ENCODE measurements at regions not wholly inside any gene's neighbourhood (a gene's known extent, or its start where the extent isn't known, plus 50 kb on each side); places are given as distances from the start of the nearest gene placed in this dataset.
"Not testable (repeated sequence)": the region's sequence is repeated elsewhere in the genome, so short reads cannot be mapped to it uniquely, and the experiment has no call there.

DNA sequence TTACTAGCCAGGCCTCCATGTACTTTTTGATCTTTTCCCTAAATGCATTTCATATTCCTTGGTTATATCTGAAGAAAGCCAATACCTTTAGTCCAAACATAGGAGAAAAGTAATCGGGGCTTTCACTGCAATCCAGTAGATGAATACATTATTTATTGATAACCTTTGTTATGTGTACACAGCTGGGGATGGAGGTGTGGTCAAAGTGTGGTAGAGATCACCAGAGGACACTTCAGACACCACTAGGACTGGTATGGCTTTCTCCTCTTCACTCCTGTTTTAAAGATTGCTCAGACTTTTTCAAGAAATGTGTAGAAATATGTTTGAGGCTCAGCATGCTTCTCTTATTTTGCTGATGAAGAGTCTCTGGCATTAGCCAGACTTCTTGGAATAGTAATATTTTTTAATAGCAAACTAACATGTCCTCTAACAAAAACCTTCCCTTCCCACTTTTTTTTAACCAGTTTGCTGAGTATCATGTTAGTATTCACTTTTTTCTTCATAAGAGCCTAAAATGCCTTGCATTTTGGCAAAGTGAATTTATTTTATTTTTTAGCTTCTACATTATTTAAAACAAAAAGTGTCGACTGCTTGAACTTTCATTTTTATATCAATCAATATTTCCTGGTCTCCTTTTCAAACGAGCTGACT, 65.6 kb upstream of the MBNL1 start:
- ATAC-seq (peak in 1 of 2 donors; percentile 48), DNase-seq (ENCODE audit: low spot score in 2 of 2) (no peak)
- peak overlapping the region; percentile 95 to 97 for H3K27ac Mint-ChIP-seq

GRCh38 chr3:152203652-152204051, 65.1 kb upstream of the MBNL1 start:
- DNase-seq (ENCODE audit: low spot score in 2 of 2) (no peak), ATAC-seq (no peak)
- peak overlapping the region; percentile 95 to 97 for H3K27ac Mint-ChIP-seq
- peaks cover 15 to 27% of the 10 kb centered on the region in 2 donors for H3K36me3 Mint-ChIP-seq
- H3K9me3 Mint-ChIP-seq = peaks cover 5 to 6% of the 10 kb centered on the region in 2 donors

More for the DNA sequence above, 65.6 kb upstream of the MBNL1 start:
- H3K36me3 Mint-ChIP-seq = peaks cover 15 to 21% of the 10 kb centered on the region in 2 donors
- peaks cover 5 to 6% of the 10 kb centered on the region in 2 donors for H3K9me3 Mint-ChIP-seq

DNA sequence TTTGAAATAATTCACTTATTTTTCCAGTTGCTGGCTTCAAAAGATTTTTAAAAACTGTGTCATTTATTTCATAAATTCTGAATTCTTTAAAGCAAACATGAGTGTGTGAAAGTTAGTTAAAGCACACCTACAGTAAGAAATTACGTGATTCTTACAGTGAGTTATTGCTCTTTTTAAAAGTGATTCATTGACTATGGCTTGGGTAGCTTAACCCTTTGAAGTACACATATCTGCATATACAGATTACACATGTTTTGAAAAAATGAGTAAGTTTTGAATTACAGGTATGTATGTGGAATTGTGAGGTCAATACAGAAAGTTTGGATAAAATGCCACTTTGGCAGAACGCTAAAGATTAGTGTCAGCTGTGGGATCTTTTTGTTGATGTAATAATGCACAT, 64.5 kb upstream of the MBNL1 start:
- Mint-ChIP-seq H3K36me3 (peaks cover 15 to 28% of the 10 kb centered on the region in 2 donors), H3K27ac (peak overlapping the region; percentile 88 to 95), H3K9me3 (peaks cover 5 to 6% of the 10 kb centered on the region in 2 donors)
- no peak for DNase-seq (ENCODE audit: low spot score in 2 of 2)
- peak; percentile 57 to 71 for ATAC-seq

DNA sequence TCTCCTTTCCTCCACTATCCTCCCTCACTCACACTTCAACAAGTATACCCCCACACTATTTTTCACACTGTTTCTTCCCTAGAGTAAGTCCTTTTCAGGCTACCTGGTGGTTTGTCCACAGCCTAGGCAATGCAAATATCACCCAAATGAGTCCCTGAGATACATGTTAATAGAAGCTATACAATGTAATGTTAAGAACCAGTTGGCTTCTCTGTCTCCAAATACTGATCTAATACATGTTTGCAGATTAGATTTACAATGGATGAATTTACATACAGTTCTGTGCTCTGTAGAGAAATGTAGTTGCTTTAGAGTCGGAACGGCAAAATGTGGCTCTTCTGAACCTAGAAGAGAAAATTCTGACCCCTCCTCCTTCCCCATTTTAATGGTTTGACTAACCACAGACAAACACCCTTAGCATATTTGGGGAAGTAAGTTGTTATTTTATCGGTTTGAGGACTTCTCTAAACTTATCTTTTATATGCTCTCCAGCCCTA, 63.6 kb upstream of the MBNL1 start:
- no peak for ATAC-seq
- Mint-ChIP-seq H3K36me3 (peaks cover 15 to 28% of the 10 kb centered on the region in 2 donors), H3K27ac (peak overlapping the region; percentile 95 to 96), H3K9me3 (peaks cover 5 to 6% of the 10 kb centered on the region in 2 donors)
- DNase-seq (ENCODE audit: low spot score in 2 of 2) = no peak

DNA sequence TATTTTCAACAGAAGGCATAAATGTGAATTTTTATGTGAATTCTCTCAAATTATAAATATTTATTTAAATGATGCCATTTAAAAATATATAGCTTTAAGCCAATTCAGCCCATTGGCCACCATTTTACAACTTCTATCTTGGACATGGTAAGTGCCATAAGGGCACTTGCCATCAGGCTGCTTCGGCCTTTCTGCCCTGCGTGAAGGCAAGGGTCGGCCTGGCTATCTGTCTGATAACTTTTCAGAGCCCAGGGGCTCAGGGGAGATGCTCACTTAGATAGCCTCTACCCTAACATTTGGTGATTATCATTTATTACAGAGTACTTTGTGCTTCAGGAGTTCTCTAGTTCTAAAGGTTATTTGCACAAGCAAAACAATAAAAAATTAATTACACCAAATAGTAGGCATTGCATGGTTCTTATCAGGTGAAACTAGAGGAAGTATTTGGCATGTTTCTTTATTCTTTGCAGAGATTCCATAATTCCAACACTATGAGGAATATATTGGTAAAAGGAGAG, 62.4 kb upstream of the MBNL1 start:
- no peak for DNase-seq (ENCODE audit: low spot score in 2 of 2)
- Mint-ChIP-seq H3K9me3 (peaks cover 5 to 6% of the 10 kb centered on the region in 2 donors), H3K27ac (peak overlapping the region in 1 of 2 donors; percentile 95), H3K36me3 (peaks cover 15 to 32% of the 10 kb centered on the region in 2 donors)
- no peak for ATAC-seq

- peaks cover 5 to 6% of the 10 kb centered on the region in 2 donors for H3K9me3 Mint-ChIP-seq
- ATAC-seq (no peak), DNase-seq (ENCODE audit: low spot score in 2 of 2) (no peak)
- peak overlapping the region; percentile 95 to 96 for H3K27ac Mint-ChIP-seq
- H3K36me3 Mint-ChIP-seq = peaks cover 15 to 32% of the 10 kb centered on the region in 2 donors
Observed at GRCh38 chr3:152208439-152208838, 60.3 kb upstream of the MBNL1 start.

- Mint-ChIP-seq H3K27ac (peak overlapping the region; percentile 95 to 96), H3K36me3 (peaks cover 15 to 32% of the 10 kb centered on the region in 2 donors), H3K9me3 (peaks cover 5 to 6% of the 10 kb centered on the region in 2 donors)
- DNase-seq (ENCODE audit: low spot score in 2 of 2) (no peak), ATAC-seq (peak; percentile 85 to 89)
Observed at GRCh38 chr3:152209060-152209459, 59.7 kb upstream of the MBNL1 start.

DNA sequence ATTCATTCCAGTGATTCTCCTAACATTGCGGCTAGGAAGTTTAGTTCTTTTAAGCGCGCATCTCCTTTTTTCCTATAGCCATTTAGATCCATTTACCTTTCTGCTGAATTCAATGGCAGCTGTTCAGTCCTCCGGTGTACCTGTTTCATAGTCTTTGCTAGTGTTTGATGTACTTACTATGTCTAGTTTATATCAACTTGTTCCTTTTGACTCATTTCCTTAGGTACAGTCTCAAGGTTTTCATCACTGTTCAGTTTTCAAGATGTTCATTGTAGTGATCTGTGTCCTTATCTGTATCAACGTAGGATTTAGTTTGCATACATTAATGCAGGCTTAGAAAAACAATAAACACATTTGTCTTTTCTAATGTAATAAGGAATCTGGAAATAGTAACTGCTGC, 59.0 kb upstream of the MBNL1 start:
- Mint-ChIP-seq H3K36me3 (peaks cover 15 to 35% of the 10 kb centered on the region in 2 donors), H3K9me3 (peaks cover 5 to 6% of the 10 kb centered on the region in 2 donors), H3K27ac (peak overlapping the region; percentile 95 to 96)
- DNase-seq (ENCODE audit: low spot score in 2 of 2) = no peak
- peak; percentile 48 to 74 for ATAC-seq

DNA sequence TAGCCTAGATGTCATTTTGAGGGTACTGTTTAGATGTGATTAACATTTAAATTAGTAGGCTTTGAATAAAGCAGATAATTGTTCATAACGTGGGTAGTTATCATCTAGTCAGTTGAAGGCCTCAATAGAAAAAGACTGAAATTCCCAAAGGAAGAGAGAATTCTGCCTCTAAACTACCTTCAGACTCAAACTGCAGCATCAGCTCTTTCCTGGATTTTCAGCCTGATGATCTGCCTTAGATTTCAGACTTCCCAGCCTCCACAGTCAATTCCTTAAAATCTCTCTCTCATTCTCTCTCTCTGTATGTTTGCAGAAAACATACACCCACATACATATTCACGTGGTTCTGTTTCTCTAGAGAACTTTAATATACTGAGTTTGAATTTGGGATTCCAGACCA, 58.0 kb upstream of the MBNL1 start:
- Mint-ChIP-seq H3K9me3 (peaks cover 5 to 6% of the 10 kb centered on the region in 2 donors), H3K36me3 (peaks cover 10 to 39% of the 10 kb centered on the region in 2 donors), H3K27ac (peak overlapping the region in 1 of 2 donors; percentile 95)
- ATAC-seq = no peak
- DNase-seq (ENCODE audit: low spot score in 2 of 2) = no peak

- Mint-ChIP-seq H3K27ac (peak overlapping the region in 1 of 2 donors; percentile 95), H3K9me3 (peaks cover 2 to 5% of the 10 kb centered on the region in 2 donors), H3K36me3 (peaks cover 5 to 32% of the 10 kb centered on the region in 2 donors)
- ATAC-seq = no peak
- DNase-seq (ENCODE audit: low spot score in 2 of 2) = no peak
Observed at GRCh38 chr3:152211655-152212054, 57.1 kb upstream of the MBNL1 start.

DNA sequence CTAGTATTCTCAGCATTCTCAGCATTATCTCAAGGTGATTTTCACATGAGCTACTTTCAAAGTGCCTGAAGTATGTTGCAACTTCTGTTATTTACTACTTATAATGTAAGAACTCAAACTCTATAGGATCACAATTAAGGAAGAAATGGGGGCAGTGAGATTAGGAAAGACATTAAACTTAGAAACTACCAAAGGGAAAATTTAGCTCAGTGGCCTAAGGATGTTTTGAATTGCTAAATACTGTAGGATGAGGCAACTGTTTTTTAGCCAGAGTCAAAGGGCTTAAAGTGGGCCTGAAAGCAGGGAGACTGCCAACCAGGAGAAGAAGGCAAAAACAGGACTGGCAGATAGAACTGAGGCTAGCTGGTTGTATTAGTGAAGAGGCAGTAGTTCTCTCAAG, 55.5 kb upstream of the MBNL1 start:
- DNase-seq (ENCODE audit: low spot score in 2 of 2) = no peak
- Mint-ChIP-seq H3K27ac (peak overlapping the region in 1 of 2 donors; percentile 69), H3K36me3 (peaks cover 6 to 23% of the 10 kb centered on the region in 2 donors), H3K9me3 (peaks cover 0 to 5% of the 10 kb centered on the region in 2 donors)
- no peak for ATAC-seq

DNA sequence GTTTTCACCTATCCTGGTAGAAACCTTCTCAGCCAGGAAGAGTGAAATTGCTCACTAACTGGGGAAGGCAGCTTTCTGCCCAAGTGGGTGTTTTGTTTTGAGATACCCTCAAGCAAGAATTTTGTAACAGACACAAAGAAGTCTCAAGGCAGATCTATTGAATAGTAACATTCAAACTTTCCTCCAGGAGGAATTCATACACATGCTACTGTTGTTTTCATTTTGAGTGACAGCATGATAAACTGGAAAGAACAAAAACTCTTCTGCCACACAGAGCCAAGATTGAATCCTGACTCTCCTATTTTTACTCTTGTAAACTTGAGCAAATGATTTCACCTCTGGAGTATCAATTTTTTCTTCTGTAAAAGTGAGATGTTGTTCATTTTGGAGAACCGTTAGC, 54.8 kb upstream of the MBNL1 start:
- ATAC-seq = no peak
- H3K27ac Mint-ChIP-seq = peak overlapping the region; percentile 51 to 69

GRCh38 chr3:152216960-152217865, 51.5 kb upstream of the MBNL1 start:
- DNase-seq (ENCODE audit: low spot score in 2 of 2); H3K9me3 Mint-ChIP-seq; ATAC-seq: not testable (repeated sequence)
- Mint-ChIP-seq H3K27ac (peak overlapping the region; percentile 7 to 88), H3K36me3 (peaks cover 12 to 19% of the 10 kb centered on the region in 2 donors)

More for the DNA sequence above, 54.8 kb upstream of the MBNL1 start:
- peaks cover 12 to 23% of the 10 kb centered on the region in 2 donors for H3K36me3 Mint-ChIP-seq
- no peak for DNase-seq (ENCODE audit: low spot score in 2 of 2)
- peaks cover 0 to 8% of the 10 kb centered on the region in 2 donors for H3K9me3 Mint-ChIP-seq

- H3K36me3 Mint-ChIP-seq = peaks cover 12 to 19% of the 10 kb centered on the region in 2 donors
- peak in 1 of 2 donors; percentile 22 for ATAC-seq
Observed at GRCh38 chr3:152218602-152219001, 50.1 kb upstream of the MBNL1 start.

More at GRCh38 chr3:152218602-152219001, 50.1 kb upstream of the MBNL1 start:
- Mint-ChIP-seq H3K9me3 (peaks cover 0 to 8% of the 10 kb centered on the region in 2 donors), H3K27ac (peak overlapping the region; percentile 85 to 88)
- no peak for DNase-seq (ENCODE audit: low spot score in 2 of 2)

All from activated naive CD4-positive, alpha-beta T cell treated with anti-CD3 and anti-CD28 coated beads, Interleukin-2, amount 50 U/mL, for 72 hours (primary cell).